ENCODE measurements at regions not wholly inside any gene's neighbourhood (a gene's known extent, or its start where the extent isn't known, plus 50 kb on each side); places are given as distances from the start of the nearest gene placed in this dataset.

GRCh38 chr14:53786045-53786444 is 170.6 kb downstream of the BMP4 start:
- TF ChIP-seq CTCF (IDR thresholded peaks at IDR 0.05) (no peak), EP300 (IDR thresholded peaks at IDR 0.05) (no peak)

Data from ovary (tissue), 3 donors.